HG03280 (cell line): ENCODE measurements at regions not wholly inside any gene's neighbourhood (a gene's known extent, or its start where the extent isn't known, plus 50 kb on each side); places are given as distances from the start of the nearest gene placed in this dataset.
"Not testable (repeated sequence)": the region's sequence is repeated elsewhere in the genome, so short reads cannot be mapped to it uniquely, and the experiment has no call there.

ENCODE experiments used
- ATAC-seq: cut with Tn5 transposase; IDR thresholded peaks from one replicate; pipeline ENCODE4 v1.9.1; 2021; ENCODE audit warnings: mild to moderate bottlenecking, moderate library complexity; ENCODE audit not compliant: unreplicated experiment

- no peak for ATAC-seq
These were observed 398.4 kb downstream of the NUP35 start for GRCh38 chr2:183522489-183523266.

GRCh38 chr2:183530333-183530901 lies 406.2 kb downstream of the NUP35 start:
- ATAC-seq, result no peak

- ATAC-seq, result no peak
These were observed 408.3 kb downstream of the NUP35 start for GRCh38 chr2:183532514-183532913.

GRCh38 chr2:183533021-183533420 lies 408.8 kb downstream of the NUP35 start:
- no peak for ATAC-seq

- no peak for ATAC-seq
These were observed 412.0 kb downstream of the NUP35 start for GRCh38 chr2:183536290-183536689.

- no peak for ATAC-seq
These were observed 412.5 kb downstream of the NUP35 start for GRCh38 chr2:183536714-183537113.

GRCh38 chr2:183541766-183542165 lies 417.5 kb downstream of the NUP35 start:
- ATAC-seq, result no peak

- no peak for ATAC-seq
These were observed 418.4 kb downstream of the NUP35 start for GRCh38 chr2:183542606-183543005.

- no peak for ATAC-seq
These were observed 419.0 kb downstream of the NUP35 start for GRCh38 chr2:183543222-183543621.

GRCh38 chr2:183543731-183544130 lies 419.5 kb downstream of the NUP35 start:
- peak; percentile 65 for ATAC-seq

GRCh38 chr2:183546560-183547350 lies 422.5 kb downstream of the NUP35 start:
- not testable (repeated sequence) for ATAC-seq

- no peak for ATAC-seq
These were observed 428.5 kb downstream of the NUP35 start for GRCh38 chr2:183552716-183553115.

GRCh38 chr2:183564726-183565125 lies 440.5 kb downstream of the NUP35 start:
- no peak for ATAC-seq

- no peak for ATAC-seq
These were observed 451.2 kb downstream of the NUP35 start for GRCh38 chr2:183575481-183575880.

- ATAC-seq, result no peak
These were observed 455.4 kb downstream of the NUP35 start for GRCh38 chr2:183579686-183580085.

- ATAC-seq, result no peak
These were observed 468.0 kb downstream of the NUP35 start for GRCh38 chr2:183592271-183592670.

- ATAC-seq, result no peak
These were observed 469.9 kb downstream of the NUP35 start for GRCh38 chr2:183594150-183594549.

GRCh38 chr2:183597841-183598240 lies 473.6 kb downstream of the NUP35 start:
- no peak for ATAC-seq

- ATAC-seq, result no peak
These were observed 479.8 kb downstream of the NUP35 start for GRCh38 chr2:183604065-183604464.

GRCh38 chr2:183605440-183605839 lies 481.2 kb downstream of the NUP35 start:
- no peak for ATAC-seq

GRCh38 chr2:183606022-183606717 lies 481.9 kb downstream of the NUP35 start:
- no peak for ATAC-seq
